IgD-negative memory B cell (primary cell): ENCODE measurements at regions not wholly inside any gene's neighbourhood (a gene's known extent, or its start where the extent isn't known, plus 50 kb on each side); places are given as distances from the start of the nearest gene placed in this dataset.

ENCODE experiments used
- H3K27ac Mint-ChIP-seq, 3 donors: one replicate each; pipeline ENCODE4 v1.8.0; 2020 to 2022; ENCODE audit warnings: mild to moderate bottlenecking in 3 of 3, mixed read lengths in 3 of 3, moderate library complexity in 1 of 3
- H3K27me3 Mint-ChIP-seq: one replicate; pipeline ENCODE4 v1.8.0; 2021; ENCODE audit warnings: mixed read lengths
- H3K36me3 Mint-ChIP-seq: one replicate; pipeline ENCODE4 v1.8.0; 2020; ENCODE audit warnings: mild to moderate bottlenecking, mixed read lengths
- H3K4me1 Mint-ChIP-seq, 3 donors: one replicate each; pipeline ENCODE4 v1.8.0; 2020 to 2022; ENCODE audit warnings: mixed read lengths in 3 of 3, mild to moderate bottlenecking in 1 of 3
- H3K4me3 Mint-ChIP-seq, 4 donors: one replicate each; pipeline ENCODE4 v1.8.0; 2020 to 2022; ENCODE audit warnings: mild to moderate bottlenecking in 4 of 4, mixed read lengths in 4 of 4, moderate library complexity in 3 of 4
- H3K9me3 Mint-ChIP-seq, 3 donors: one replicate each; pipeline ENCODE4 v1.8.0; 2020 to 2021; ENCODE audit warnings: mixed read lengths in 3 of 3, mild to moderate bottlenecking in 1 of 3

GRCh38 chr18:39037925-39038324 lies 1472.3 kb upstream of the CELF4 start:
- Mint-ChIP-seq H3K27ac (no peak overlapping the region), H3K4me3 (no peak overlapping the region), H3K36me3 (no peaks in the 10 kb centered on the region), H3K9me3 (peaks cover 0 to 9% (median 2%) of the 10 kb centered on the region in 3 donors), H3K27me3 (no peaks in the 10 kb centered on the region), H3K4me1 (no peaks in the 10 kb centered on the region)

GRCh38 chr18:39033312-39033711 lies 1467.7 kb upstream of the CELF4 start:
- Mint-ChIP-seq H3K4me1 (no peaks in the 10 kb centered on the region), H3K4me3 (no peak overlapping the region), H3K27me3 (no peaks in the 10 kb centered on the region), H3K36me3 (no peaks in the 10 kb centered on the region), H3K27ac (no peak overlapping the region), H3K9me3 (peaks cover 0 to 7% (median 0%) of the 10 kb centered on the region in 3 donors)

GRCh38 chr18:39031647-39032046 lies 1466.0 kb upstream of the CELF4 start:
- Mint-ChIP-seq H3K4me3 (no peak overlapping the region), H3K9me3 (peaks cover 0 to 5% (median 0%) of the 10 kb centered on the region in 3 donors), H3K27me3 (no peaks in the 10 kb centered on the region), H3K4me1 (no peaks in the 10 kb centered on the region), H3K27ac (no peak overlapping the region), H3K36me3 (no peaks in the 10 kb centered on the region)

GRCh38 chr18:39030124-39030655 lies 1464.6 kb upstream of the CELF4 start:
- Mint-ChIP-seq H3K9me3 (no peaks in the 10 kb centered on the region), H3K27me3 (no peaks in the 10 kb centered on the region), H3K27ac (no peak overlapping the region), H3K4me1 (no peaks in the 10 kb centered on the region), H3K4me3 (no peak overlapping the region), H3K36me3 (no peaks in the 10 kb centered on the region)

- Mint-ChIP-seq H3K27me3 (no peaks in the 10 kb centered on the region), H3K4me3 (no peak overlapping the region), H3K36me3 (no peaks in the 10 kb centered on the region), H3K9me3 (no peaks in the 10 kb centered on the region), H3K27ac (no peak overlapping the region), H3K4me1 (no peaks in the 10 kb centered on the region)
Observed at GRCh38 chr18:39025531-39025930, 1459.9 kb upstream of the CELF4 start.

- H3K27ac Mint-ChIP-seq = no peak overlapping the region
- no peaks in the 10 kb centered on the region for H3K4me1 Mint-ChIP-seq
- H3K9me3 Mint-ChIP-seq = peaks cover 1 to 6% (median 4%) of the 10 kb centered on the region in 3 donors
- H3K27me3 Mint-ChIP-seq = no peaks in the 10 kb centered on the region
- H3K4me3 Mint-ChIP-seq = no peak overlapping the region
- H3K36me3 Mint-ChIP-seq = no peaks in the 10 kb centered on the region
Observed at GRCh38 chr18:39019989-39020388, 1454.4 kb upstream of the CELF4 start.

- H3K36me3 Mint-ChIP-seq = no peaks in the 10 kb centered on the region
- H3K4me1 Mint-ChIP-seq = no peaks in the 10 kb centered on the region
- H3K9me3 Mint-ChIP-seq = peaks cover 0 to 14% (median 6%) of the 10 kb centered on the region in 3 donors
- no peaks in the 10 kb centered on the region for H3K27me3 Mint-ChIP-seq
- H3K4me3 Mint-ChIP-seq = no peak overlapping the region
- H3K27ac Mint-ChIP-seq = no peak overlapping the region
Observed at GRCh38 chr18:39007031-39007902, 1441.7 kb upstream of the CELF4 start.

GRCh38 chr18:38996056-38996455 lies 1430.5 kb upstream of the CELF4 start:
- no peaks in the 10 kb centered on the region for H3K27me3 Mint-ChIP-seq
- no peaks in the 10 kb centered on the region for H3K4me1 Mint-ChIP-seq
- no peak overlapping the region for H3K27ac Mint-ChIP-seq
- H3K36me3 Mint-ChIP-seq = no peaks in the 10 kb centered on the region
- H3K4me3 Mint-ChIP-seq = no peak overlapping the region
- H3K9me3 Mint-ChIP-seq = peaks cover 0 to 3% (median 0%) of the 10 kb centered on the region in 3 donors

GRCh38 chr18:38993342-38993741 lies 1427.7 kb upstream of the CELF4 start:
- Mint-ChIP-seq H3K27ac (no peak overlapping the region), H3K9me3 (peaks cover 0 to 6% (median 0%) of the 10 kb centered on the region in 3 donors)

GRCh38 chr18:38984968-38985367 lies 1419.4 kb upstream of the CELF4 start:
- Mint-ChIP-seq H3K27ac (no peak overlapping the region), H3K36me3 (no peaks in the 10 kb centered on the region), H3K9me3 (peaks cover 0 to 10% (median 6%) of the 10 kb centered on the region in 3 donors), H3K27me3 (no peaks in the 10 kb centered on the region), H3K4me3 (no peak overlapping the region), H3K4me1 (no peaks in the 10 kb centered on the region)

More at GRCh38 chr18:38993342-38993741, 1427.7 kb upstream of the CELF4 start:
- Mint-ChIP-seq H3K36me3 (no peaks in the 10 kb centered on the region), H3K27me3 (no peaks in the 10 kb centered on the region), H3K4me3 (no peak overlapping the region), H3K4me1 (no peaks in the 10 kb centered on the region)

GRCh38 chr18:38982072-38982471 lies 1416.5 kb upstream of the CELF4 start:
- Mint-ChIP-seq H3K4me3 (no peak overlapping the region), H3K27ac (no peak overlapping the region), H3K9me3 (peaks cover 0 to 10% (median 6%) of the 10 kb centered on the region in 3 donors), H3K36me3 (no peaks in the 10 kb centered on the region), H3K27me3 (no peaks in the 10 kb centered on the region), H3K4me1 (no peaks in the 10 kb centered on the region)

- no peaks in the 10 kb centered on the region for H3K27me3 Mint-ChIP-seq
- no peaks in the 10 kb centered on the region for H3K4me1 Mint-ChIP-seq
- no peak overlapping the region for H3K4me3 Mint-ChIP-seq
- H3K27ac Mint-ChIP-seq = no peak overlapping the region
- peaks cover 0 to 6% (median 3%) of the 10 kb centered on the region in 3 donors for H3K9me3 Mint-ChIP-seq
- no peaks in the 10 kb centered on the region for H3K36me3 Mint-ChIP-seq
Observed at GRCh38 chr18:38981389-38981788, 1415.8 kb upstream of the CELF4 start.

- Mint-ChIP-seq H3K9me3 (peaks cover 0 to 6% (median 0%) of the 10 kb centered on the region in 3 donors), H3K4me3 (no peak overlapping the region), H3K36me3 (no peaks in the 10 kb centered on the region), H3K4me1 (no peaks in the 10 kb centered on the region), H3K27me3 (no peaks in the 10 kb centered on the region), H3K27ac (no peak overlapping the region)
Observed at GRCh38 chr18:38980420-38980819, 1414.8 kb upstream of the CELF4 start.

GRCh38 chr18:38972571-38972970 lies 1407.0 kb upstream of the CELF4 start:
- H3K4me1 Mint-ChIP-seq = no peaks in the 10 kb centered on the region
- H3K27me3 Mint-ChIP-seq = no peaks in the 10 kb centered on the region
- H3K9me3 Mint-ChIP-seq = peaks cover 0 to 3% (median 2%) of the 10 kb centered on the region in 3 donors
- no peak overlapping the region for H3K27ac Mint-ChIP-seq
- no peak overlapping the region for H3K4me3 Mint-ChIP-seq
- H3K36me3 Mint-ChIP-seq = no peaks in the 10 kb centered on the region

GRCh38 chr18:38971881-38972280 lies 1406.3 kb upstream of the CELF4 start:
- no peaks in the 10 kb centered on the region for H3K27me3 Mint-ChIP-seq
- peaks cover 0 to 3% (median 2%) of the 10 kb centered on the region in 3 donors for H3K9me3 Mint-ChIP-seq
- H3K4me1 Mint-ChIP-seq = no peaks in the 10 kb centered on the region
- H3K27ac Mint-ChIP-seq = no peak overlapping the region
- no peak overlapping the region for H3K4me3 Mint-ChIP-seq
- no peaks in the 10 kb centered on the region for H3K36me3 Mint-ChIP-seq

- Mint-ChIP-seq H3K27me3 (no peaks in the 10 kb centered on the region), H3K4me3 (no peak overlapping the region)
Observed at GRCh38 chr18:38966841-38967240, 1401.2 kb upstream of the CELF4 start.

More at GRCh38 chr18:38966841-38967240, 1401.2 kb upstream of the CELF4 start:
- H3K4me1 Mint-ChIP-seq = no peaks in the 10 kb centered on the region
- no peak overlapping the region for H3K27ac Mint-ChIP-seq
- H3K9me3 Mint-ChIP-seq = peaks cover 0 to 3% (median under 1%) of the 10 kb centered on the region in 3 donors
- no peaks in the 10 kb centered on the region for H3K36me3 Mint-ChIP-seq
